GM06990 (cell line): ENCODE measurements at regions not wholly inside any gene's neighbourhood (a gene's known extent, or its start where the extent isn't known, plus 50 kb on each side); places are given as distances from the start of the nearest gene placed in this dataset.

Experiments
- DNase-seq: peaks from one replicate; pipeline ENCODE4 v3.0.0-alpha.2; 2011; ENCODE audit not compliant: insufficient read length; ENCODE audit errors: extremely low read depth
- H3K27me3 ChIP-seq: replicated peaks from 2 replicates; pipeline ENCODE4 v1.6.0; 2011; ENCODE audit warnings: low read length; ENCODE audit not compliant: control insufficient read depth, insufficient read depth
- H3K36me3 ChIP-seq: 2 replicates; pipeline ENCODE4 v1.5.1; 2011; ENCODE audit warnings: low read length; ENCODE audit not compliant: control insufficient read depth, insufficient read depth
- H3K4me3 ChIP-seq: replicated peaks from 2 replicates; pipeline ENCODE4 v1.5.1; 2011; ENCODE audit warnings: low read depth, mild to moderate bottlenecking, control low read depth, low read length
- TF ChIP-seq, protein P1 (sequence below): IDR thresholded peaks from 2 replicates; pipeline ENCODE4 v1.5.1; 2011; ENCODE audit warnings: low read length, control low read depth, mild to moderate bottlenecking, inconsistent platforms; ENCODE audit not compliant: insufficient read depth, poor library complexity, severe bottlenecking

DNA sequence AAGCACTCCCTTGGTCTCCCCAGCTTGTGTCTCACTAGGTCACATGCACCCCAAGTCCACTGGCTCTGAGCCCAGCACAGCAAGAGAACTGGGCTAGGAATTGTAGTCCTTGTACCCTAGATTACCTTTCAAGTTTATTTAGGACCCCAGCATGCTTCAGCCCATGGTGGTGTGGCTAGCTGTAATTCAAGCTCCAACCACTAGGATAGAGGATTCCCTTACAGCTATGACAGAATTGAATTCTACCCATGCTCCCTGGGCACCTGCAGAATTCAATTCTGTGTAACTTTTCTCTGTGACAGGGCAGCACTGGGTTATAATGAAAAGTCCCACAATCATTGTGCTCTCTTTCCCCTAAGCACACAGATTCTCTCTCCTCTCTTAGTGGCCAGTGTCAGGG is 253.8 kb upstream of the DMD start:
- H3K27me3 ChIP-seq: no peaks in the 10 kb centered on the region

GRCh38 chrX:33457102-33457501 is 245.8 kb upstream of the DMD start:
- H3K4me3 ChIP-seq: no peak overlapping the region
- DNase-seq: no peak
- H3K27me3 ChIP-seq: no peaks in the 10 kb centered on the region
- TF ChIP-seq, protein P1, sequence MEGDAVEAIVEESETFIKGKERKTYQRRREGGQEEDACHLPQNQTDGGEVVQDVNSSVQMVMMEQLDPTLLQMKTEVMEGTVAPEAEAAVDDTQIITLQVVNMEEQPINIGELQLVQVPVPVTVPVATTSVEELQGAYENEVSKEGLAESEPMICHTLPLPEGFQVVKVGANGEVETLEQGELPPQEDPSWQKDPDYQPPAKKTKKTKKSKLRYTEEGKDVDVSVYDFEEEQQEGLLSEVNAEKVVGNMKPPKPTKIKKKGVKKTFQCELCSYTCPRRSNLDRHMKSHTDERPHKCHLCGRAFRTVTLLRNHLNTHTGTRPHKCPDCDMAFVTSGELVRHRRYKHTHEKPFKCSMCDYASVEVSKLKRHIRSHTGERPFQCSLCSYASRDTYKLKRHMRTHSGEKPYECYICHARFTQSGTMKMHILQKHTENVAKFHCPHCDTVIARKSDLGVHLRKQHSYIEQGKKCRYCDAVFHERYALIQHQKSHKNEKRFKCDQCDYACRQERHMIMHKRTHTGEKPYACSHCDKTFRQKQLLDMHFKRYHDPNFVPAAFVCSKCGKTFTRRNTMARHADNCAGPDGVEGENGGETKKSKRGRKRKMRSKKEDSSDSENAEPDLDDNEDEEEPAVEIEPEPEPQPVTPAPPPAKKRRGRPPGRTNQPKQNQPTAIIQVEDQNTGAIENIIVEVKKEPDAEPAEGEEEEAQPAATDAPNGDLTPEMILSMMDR: no peak
- H3K36me3 ChIP-seq: no peaks in the 10 kb centered on the region

More for the DNA sequence above, 253.8 kb upstream of the DMD start:
- TF ChIP-seq, protein P1: no peak
- Histone ChIP-seq H3K4me3 (no peak overlapping the region), H3K36me3 (no peaks in the 10 kb centered on the region)
- DNase-seq: no peak

GRCh38 chrX:33447285-33447684 is 235.9 kb upstream of the DMD start:
- no peaks in the 10 kb centered on the region for H3K27me3 ChIP-seq
- no peak overlapping the region for H3K4me3 ChIP-seq
- no peaks in the 10 kb centered on the region for H3K36me3 ChIP-seq
- TF ChIP-seq, protein P1: no peak
- DNase-seq: no peak

- TF ChIP-seq, protein P1: peak; percentile 84
- no peak overlapping the region for H3K4me3 ChIP-seq
- DNase-seq: peak; percentile 12
- H3K27me3 ChIP-seq: no peaks in the 10 kb centered on the region
- H3K36me3 ChIP-seq: no peaks in the 10 kb centered on the region
These were observed 223.1 kb upstream of the DMD start for GRCh38 chrX:33434256-33435092.

DNA sequence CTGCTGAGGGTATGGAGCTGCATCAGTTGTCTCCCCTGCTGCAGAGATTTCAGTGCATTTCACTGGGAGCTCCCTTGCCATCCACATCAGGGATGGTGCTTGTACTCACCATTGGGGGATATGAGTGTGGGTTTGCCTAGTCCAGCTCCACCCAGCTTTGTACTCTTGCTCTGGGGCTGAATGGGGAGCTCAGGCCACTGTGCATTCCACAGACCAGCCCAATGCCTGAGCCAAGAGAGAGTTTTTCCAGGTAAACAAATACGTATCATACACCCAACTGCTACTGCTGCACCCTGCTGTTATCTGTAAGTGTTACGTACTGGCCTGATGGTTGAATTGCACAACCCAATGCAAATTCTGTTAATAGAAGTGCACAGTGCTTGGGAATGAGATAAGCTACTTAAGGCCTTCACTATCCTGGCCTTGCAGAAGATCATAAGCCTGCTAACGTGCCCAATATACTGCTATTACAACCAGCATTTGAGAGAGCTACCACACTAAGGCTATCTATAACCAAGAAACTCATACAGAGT is 205.0 kb upstream of the DMD start:
- H3K27me3 ChIP-seq: no peaks in the 10 kb centered on the region
- no peaks in the 10 kb centered on the region for H3K36me3 ChIP-seq
- no peak for DNase-seq
- H3K4me3 ChIP-seq: no peak overlapping the region
- TF ChIP-seq, protein P1: no peak

DNA sequence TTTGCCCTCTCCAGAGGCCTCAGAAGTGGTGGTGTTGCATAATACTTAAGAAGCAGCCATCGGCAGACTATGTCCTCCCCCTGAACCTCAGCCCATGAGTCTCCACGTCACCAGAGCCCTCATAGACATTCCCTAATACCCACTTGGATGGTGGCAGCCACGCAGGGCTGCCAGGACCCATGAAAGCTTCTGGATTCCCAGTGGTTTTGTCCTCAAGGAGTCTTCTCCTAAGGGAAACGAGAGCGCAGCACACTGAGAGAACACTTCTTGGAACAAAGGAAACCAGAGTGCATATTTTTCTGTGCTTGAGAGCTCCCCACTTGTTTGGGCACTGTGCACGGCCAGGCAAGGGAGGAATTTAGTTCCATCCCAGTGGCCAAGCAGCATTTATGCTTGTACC is 204.1 kb upstream of the DMD start:
- no peak overlapping the region for H3K4me3 ChIP-seq
- H3K36me3 ChIP-seq: no peaks in the 10 kb centered on the region
- TF ChIP-seq, protein P1: no peak
- H3K27me3 ChIP-seq: no peaks in the 10 kb centered on the region
- no peak for DNase-seq
